ENCODE measurements at regions not wholly inside any gene's neighbourhood (a gene's known extent, or its start where the extent isn't known, plus 50 kb on each side); places are given as distances from the start of the nearest gene placed in this dataset.

DNA sequence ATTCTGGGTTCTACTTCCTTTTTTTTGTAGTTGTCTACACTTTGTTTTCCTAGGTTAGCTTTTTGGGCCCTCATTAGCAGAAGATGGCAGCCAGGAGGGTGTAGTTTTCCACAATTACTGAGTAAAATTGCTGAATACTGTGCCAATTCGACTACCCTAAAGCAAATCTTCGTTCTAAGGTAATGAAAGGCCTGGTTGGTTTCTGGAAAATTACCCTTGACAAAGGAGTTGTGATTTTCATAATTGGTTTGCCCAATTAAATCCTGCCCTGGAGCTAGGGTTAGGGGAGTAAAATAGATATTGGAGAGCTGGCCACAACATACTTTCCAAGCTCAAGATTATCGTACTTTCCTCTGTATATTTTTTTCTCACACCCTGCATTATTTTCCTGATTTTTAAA lies 293.0 kb downstream of the OXSM start:
- no peak overlapping the region for H2AFZ ChIP-seq (ENCODE audit: low read depth, low read length)
- no peak overlapping the region for H3K4me2 ChIP-seq (ENCODE audit: insufficient read depth, low read length)
- H3K9ac ChIP-seq (ENCODE audit: insufficient read depth in 1 of 2, low read depth in 2 of 2, low read length in 2 of 2) = no peak overlapping the region
- no peaks in the 10 kb centered on the region for H3K79me2 ChIP-seq (ENCODE audit: control insufficient read depth, insufficient read depth, low read length)
- ChIA-PET POLR2A (no interaction called here), CTCF (ENCODE audit: low intra/inter-chr PET ratio) (no interaction called here)
- WGBS (ENCODE audit: insufficient coverage, low coverage, missing lambda C conversion rate) = 0% methylated on average over 3 of the region's 3 CpGs
- peaks cover 2% of the 10 kb centered on the region; the same call in 1 of the 2 replicates for H3K9me3 ChIP-seq (replicated peaks; ENCODE audit: control insufficient read depth, insufficient read depth, low read depth, low read length)
- no peaks in the 10 kb centered on the region for H4K20me1 ChIP-seq (replicated peaks; ENCODE audit: control insufficient read depth, insufficient read depth, low read length)
- no peak for DNase-seq (ENCODE audit: extremely low read depth in 1 of 4, low spot score in 3 of 4)
- no peak for ATAC-seq
- no peaks in the 10 kb centered on the region for H3K4me1 ChIP-seq (replicated peaks in 1 of 2; ENCODE audit: control insufficient read depth in 2 of 2, insufficient read depth in 2 of 2, low read length in 2 of 2)
- H3K27ac ChIP-seq (ENCODE audit: extremely low read depth, low read depth, low read length) = no peak overlapping the region
- H3K9me1 ChIP-seq (ENCODE audit: control insufficient read depth, insufficient read depth, low read length) = no peaks in the 10 kb centered on the region
- in situ Hi-C loops (cut with MboI) (no loop called here), intact Hi-C loops (cut with micrococcal nuclease) (no loop called here)
- H3K4me3 ChIP-seq = no peak overlapping the region
- no peaks in the 10 kb centered on the region for H3K27me3 ChIP-seq (ENCODE audit: control insufficient read depth in 2 of 2, insufficient read depth in 2 of 2, low read length in 2 of 2)
- H3K36me3 ChIP-seq (ENCODE audit: control insufficient read depth, insufficient read depth, low read length) = no peaks in the 10 kb centered on the region
- no peak for FAIRE-seq
- no TSS peak for BruUV-seq (replicated peaks)
- TF ChIP-seq, protein P1, sequence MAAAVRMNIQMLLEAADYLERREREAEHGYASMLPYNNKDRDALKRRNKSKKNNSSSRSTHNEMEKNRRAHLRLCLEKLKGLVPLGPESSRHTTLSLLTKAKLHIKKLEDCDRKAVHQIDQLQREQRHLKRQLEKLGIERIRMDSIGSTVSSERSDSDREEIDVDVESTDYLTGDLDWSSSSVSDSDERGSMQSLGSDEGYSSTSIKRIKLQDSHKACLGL (CRISPR knock-in tag; IDR thresholded peaks at IDR 0.05; ENCODE audit: borderline replicate concordance, poor library complexity, severe bottlenecking) = no peak
- TF ChIP-seq ZNF282 (CRISPR knock-in tag; IDR thresholded peaks at IDR 0.05) (no peak), GABPA (tag; conservative IDR thresholded peaks at IDR 0.05; ENCODE audit: low read depth) (no peak), POLR3G (IDR thresholded peaks at IDR 0.05; ENCODE audit: extremely low read depth, insufficient read length, insufficient replicate concordance) (no peak), MED1 (CRISPR knock-in tag; IDR thresholded peaks at IDR 0.05; ENCODE audit: borderline replicate concordance) (no peak), DACH1 (IDR thresholded peaks at IDR 0.05; ENCODE audit: partially characterized antibody) (no peak)
- TF ChIP-seq, protein P2, sequence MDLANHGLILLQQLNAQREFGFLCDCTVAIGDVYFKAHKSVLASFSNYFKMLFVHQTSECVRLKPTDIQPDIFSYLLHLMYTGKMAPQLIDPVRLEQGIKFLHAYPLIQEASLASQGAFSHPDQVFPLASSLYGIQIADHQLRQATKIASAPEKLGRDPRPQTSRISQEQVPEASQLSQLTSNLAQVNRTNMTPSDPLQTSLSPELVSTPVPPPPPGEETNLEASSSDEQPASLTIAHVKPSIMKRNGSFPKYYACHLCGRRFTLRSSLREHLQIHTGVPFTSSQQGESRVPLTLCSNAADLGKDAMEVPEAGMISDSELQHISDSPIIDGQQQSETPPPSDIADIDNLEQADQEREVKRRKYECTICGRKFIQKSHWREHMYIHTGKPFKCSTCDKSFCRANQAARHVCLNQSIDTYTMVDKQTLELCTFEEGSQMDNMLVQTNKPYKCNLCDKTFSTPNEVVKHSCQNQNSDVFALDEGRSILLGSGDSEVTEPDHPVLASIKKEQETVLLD (IDR thresholded peaks at IDR 0.05) = no peak
- TF ChIP-seq, protein P3, sequence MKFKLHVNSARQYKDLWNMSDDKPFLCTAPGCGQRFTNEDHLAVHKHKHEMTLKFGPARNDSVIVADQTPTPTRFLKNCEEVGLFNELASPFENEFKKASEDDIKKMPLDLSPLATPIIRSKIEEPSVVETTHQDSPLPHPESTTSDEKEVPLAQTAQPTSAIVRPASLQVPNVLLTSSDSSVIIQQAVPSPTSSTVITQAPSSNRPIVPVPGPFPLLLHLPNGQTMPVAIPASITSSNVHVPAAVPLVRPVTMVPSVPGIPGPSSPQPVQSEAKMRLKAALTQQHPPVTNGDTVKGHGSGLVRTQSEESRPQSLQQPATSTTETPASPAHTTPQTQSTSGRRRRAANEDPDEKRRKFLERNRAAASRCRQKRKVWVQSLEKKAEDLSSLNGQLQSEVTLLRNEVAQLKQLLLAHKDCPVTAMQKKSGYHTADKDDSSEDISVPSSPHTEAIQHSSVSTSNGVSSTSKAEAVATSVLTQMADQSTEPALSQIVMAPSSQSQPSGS (CRISPR knock-in tag; IDR thresholded peaks at IDR 0.05) = no peak
- TF ChIP-seq, protein P4, sequence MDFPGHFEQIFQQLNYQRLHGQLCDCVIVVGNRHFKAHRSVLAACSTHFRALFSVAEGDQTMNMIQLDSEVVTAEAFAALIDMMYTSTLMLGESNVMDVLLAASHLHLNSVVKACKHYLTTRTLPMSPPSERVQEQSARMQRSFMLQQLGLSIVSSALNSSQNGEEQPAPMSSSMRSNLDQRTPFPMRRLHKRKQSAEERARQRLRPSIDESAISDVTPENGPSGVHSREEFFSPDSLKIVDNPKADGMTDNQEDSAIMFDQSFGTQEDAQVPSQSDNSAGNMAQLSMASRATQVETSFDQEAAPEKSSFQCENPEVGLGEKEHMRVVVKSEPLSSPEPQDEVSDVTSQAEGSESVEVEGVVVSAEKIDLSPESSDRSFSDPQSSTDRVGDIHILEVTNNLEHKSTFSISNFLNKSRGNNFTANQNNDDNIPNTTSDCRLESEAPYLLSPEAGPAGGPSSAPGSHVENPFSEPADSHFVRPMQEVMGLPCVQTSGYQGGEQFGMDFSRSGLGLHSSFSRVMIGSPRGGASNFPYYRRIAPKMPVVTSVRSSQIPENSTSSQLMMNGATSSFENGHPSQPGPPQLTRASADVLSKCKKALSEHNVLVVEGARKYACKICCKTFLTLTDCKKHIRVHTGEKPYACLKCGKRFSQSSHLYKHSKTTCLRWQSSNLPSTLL (IDR thresholded peaks at IDR 0.05) = no peak
- TF ChIP-seq, protein P5, sequence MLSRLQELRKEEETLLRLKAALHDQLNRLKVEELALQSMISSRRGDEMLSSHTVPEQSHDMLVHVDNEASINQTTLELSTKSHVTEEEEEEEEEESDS (CRISPR knock-in tag; IDR thresholded peaks at IDR 0.05) = no peak
- TF ChIP-seq, protein P6, sequence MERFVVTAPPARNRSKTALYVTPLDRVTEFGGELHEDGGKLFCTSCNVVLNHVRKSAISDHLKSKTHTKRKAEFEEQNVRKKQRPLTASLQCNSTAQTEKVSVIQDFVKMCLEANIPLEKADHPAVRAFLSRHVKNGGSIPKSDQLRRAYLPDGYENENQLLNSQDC (CRISPR knock-in tag; IDR thresholded peaks at IDR 0.05) = no peak
- TF ChIP-seq, protein P7, sequence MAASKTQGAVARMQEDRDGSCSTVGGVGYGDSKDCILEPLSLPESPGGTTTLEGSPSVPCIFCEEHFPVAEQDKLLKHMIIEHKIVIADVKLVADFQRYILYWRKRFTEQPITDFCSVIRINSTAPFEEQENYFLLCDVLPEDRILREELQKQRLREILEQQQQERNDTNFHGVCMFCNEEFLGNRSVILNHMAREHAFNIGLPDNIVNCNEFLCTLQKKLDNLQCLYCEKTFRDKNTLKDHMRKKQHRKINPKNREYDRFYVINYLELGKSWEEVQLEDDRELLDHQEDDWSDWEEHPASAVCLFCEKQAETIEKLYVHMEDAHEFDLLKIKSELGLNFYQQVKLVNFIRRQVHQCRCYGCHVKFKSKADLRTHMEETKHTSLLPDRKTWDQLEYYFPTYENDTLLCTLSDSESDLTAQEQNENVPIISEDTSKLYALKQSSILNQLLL (CRISPR knock-in tag; IDR thresholded peaks at IDR 0.05; ENCODE audit: borderline replicate concordance) = no peak

Data from K562 (cell line).